GM12892 (cell line): ENCODE measurements at regions not wholly inside any gene's neighbourhood (a gene's known extent, or its start where the extent isn't known, plus 50 kb on each side); places are given as distances from the start of the nearest gene placed in this dataset.
"Not testable (repeated sequence)": the region's sequence is repeated elsewhere in the genome, so short reads cannot be mapped to it uniquely, and the experiment has no call there.

ENCODE experiments used
- DNase-seq: peaks from one replicate; pipeline ENCODE4 v3.0.0; 2011; ENCODE audit not compliant: insufficient read length
- FAIRE-seq: peaks from 2 replicates; lab custom pipeline; 2011; peaks lifted over from hg19 to GRCh38; lab: Jason Lieb, UNC
- POLR2A ChIP-seq: IDR thresholded peaks from 2 replicates; pipeline ENCODE4 v1.6.1; 2011; ENCODE audit warnings: low read depth, low read length, control low read depth
- POLR2AphosphoS5 ChIP-seq: IDR thresholded peaks from 2 replicates; pipeline ENCODE4 v1.6.1; 2011; ENCODE audit warnings: low read depth, low read length, control low read depth
- TAF1 ChIP-seq: IDR thresholded peaks from 2 replicates; pipeline ENCODE4 v1.6.1; 2011; ENCODE audit warnings: low read depth, mild to moderate bottlenecking, control low read depth, low read length, borderline replicate concordance

GRCh38 chr4:160701671-160702070 is 1462.1 kb downstream of the FSTL5 start:
- TF ChIP-seq POLR2AphosphoS5 (no peak), POLR2A (no peak), TAF1 (no peak)
- FAIRE-seq (no peak), DNase-seq (no peak)

- TF ChIP-seq POLR2AphosphoS5 (no peak), POLR2A (no peak), TAF1 (no peak)
- DNase-seq (no peak), FAIRE-seq (no peak)
Observed at GRCh38 chr4:160709026-160709425, 1454.8 kb downstream of the FSTL5 start.

- DNase-seq (no peak), FAIRE-seq (no peak)
- TF ChIP-seq POLR2AphosphoS5 (no peak), TAF1 (no peak), POLR2A (no peak)
Observed at GRCh38 chr4:160709546-160709945, 1454.3 kb downstream of the FSTL5 start.

DNA sequence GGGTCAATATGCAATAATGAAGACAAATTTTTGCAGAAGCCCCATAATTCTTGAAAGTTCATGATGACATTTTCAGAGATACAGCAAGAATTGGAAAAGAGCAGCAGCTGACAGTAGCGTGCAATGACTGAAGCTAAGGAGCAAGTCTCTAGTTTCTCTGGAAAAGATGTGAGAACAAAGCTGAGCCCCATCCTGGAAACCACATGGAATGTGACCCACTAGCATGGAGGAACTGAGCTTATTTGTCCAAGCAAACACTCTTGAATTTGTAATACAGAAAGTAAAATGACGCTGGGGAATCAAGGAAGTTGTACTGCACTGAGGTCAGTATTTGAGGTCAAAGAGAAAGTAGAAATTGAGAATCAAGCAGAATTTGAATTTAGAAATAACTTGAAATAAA is 1447.2 kb downstream of the FSTL5 start:
- DNase-seq = no peak
- TF ChIP-seq TAF1 = no peak
- no peak for TF ChIP-seq POLR2A
- no peak for TF ChIP-seq POLR2AphosphoS5
- no peak for FAIRE-seq

- no peak for FAIRE-seq
- no peak for TF ChIP-seq POLR2AphosphoS5
- TF ChIP-seq POLR2A = no peak
- TF ChIP-seq TAF1 = no peak
- no peak for DNase-seq
Observed at GRCh38 chr4:160717848-160718247, 1446.0 kb downstream of the FSTL5 start.

GRCh38 chr4:160724063-160724462 is 1439.7 kb downstream of the FSTL5 start:
- DNase-seq (no peak), FAIRE-seq (no peak)
- no peak for TF ChIP-seq TAF1
- no peak for TF ChIP-seq POLR2A
- TF ChIP-seq POLR2AphosphoS5 = no peak

- no peak for DNase-seq
- TF ChIP-seq POLR2AphosphoS5 (no peak), TAF1 (no peak), POLR2A (no peak)
- no peak for FAIRE-seq
Observed at GRCh38 chr4:160745126-160745525, 1418.7 kb downstream of the FSTL5 start.

DNA sequence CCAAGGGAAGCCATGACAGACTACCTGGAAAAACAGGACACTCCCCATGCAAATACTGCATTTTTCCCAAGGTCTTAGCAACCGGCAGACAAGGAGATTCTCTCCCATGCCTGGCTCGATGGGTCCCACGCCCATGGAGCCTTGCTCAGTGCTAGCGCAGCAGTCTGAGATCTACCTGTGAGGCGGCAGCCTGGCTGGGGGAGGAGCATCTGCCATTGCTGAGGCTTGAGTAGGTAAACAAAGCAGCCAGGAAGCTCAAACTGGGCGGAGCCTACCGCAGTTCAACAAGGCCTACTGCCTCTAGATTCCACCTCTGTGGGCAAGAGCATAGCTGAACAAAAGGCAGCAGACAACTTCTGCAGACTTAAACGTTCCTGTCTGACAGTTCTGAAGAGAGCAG is 1417.2 kb downstream of the FSTL5 start:
- FAIRE-seq, DNase-seq: not testable (repeated sequence)

- FAIRE-seq (no peak), DNase-seq (no peak)
- TF ChIP-seq POLR2A (no peak), TAF1 (no peak), POLR2AphosphoS5 (no peak)
Observed at GRCh38 chr4:160772668-160773067, 1391.1 kb downstream of the FSTL5 start.

DNA sequence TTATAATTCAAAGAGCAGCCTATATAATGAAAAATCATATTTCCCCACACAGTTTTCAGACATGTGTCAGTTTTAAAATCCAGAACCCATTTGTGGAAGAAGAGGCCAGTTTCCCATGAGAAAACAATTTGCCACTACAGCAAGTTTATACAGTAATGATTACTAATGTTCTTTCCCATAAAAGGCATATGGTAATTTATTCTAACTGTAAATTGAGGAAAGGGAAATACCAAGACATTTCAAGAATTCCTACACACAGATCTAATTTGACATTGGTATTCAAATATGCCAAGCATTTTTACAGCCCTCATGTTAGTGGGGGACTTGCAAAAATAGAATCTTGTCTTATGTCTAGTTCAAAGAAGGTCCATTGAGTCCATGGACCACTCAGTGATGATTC is 1368.6 kb downstream of the FSTL5 start:
- no peak for TF ChIP-seq TAF1
- TF ChIP-seq POLR2A = no peak
- no peak for TF ChIP-seq POLR2AphosphoS5
- no peak for DNase-seq
- FAIRE-seq = no peak

GRCh38 chr4:160808174-160808573 is 1355.6 kb downstream of the FSTL5 start:
- DNase-seq (no peak), FAIRE-seq (no peak)
- TF ChIP-seq POLR2AphosphoS5 (no peak), TAF1 (no peak), POLR2A (no peak)

DNA sequence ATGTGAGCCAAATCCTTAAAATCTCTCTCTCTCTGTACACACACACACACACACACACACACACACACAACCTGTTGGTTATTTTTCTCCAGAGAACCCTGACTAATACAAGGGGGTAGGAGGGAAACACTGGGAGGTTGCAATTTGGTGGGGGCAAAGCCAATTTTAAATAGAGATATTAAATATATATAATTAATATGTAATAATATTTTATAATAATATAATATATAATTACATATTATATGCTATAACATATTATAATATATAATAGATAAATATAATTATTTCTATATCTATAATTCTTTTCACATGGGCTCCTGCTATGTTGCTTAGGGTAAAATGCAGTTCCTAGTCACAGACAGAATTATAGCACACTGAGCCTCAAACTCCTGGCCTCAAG is 1354.2 kb downstream of the FSTL5 start:
- TF ChIP-seq POLR2AphosphoS5 = no peak
- TF ChIP-seq TAF1 = no peak
- TF ChIP-seq POLR2A = no peak
- no peak for DNase-seq
- no peak for FAIRE-seq

- DNase-seq = no peak
- TF ChIP-seq TAF1 (no peak), POLR2AphosphoS5 (no peak), POLR2A (no peak)
- FAIRE-seq = no peak
Observed at GRCh38 chr4:160810424-160810823, 1353.4 kb downstream of the FSTL5 start.
